ENCODE measurements at regions not wholly inside any gene's neighbourhood (a gene's known extent, or its start where the extent isn't known, plus 50 kb on each side); places are given as distances from the start of the nearest gene placed in this dataset.
"Not testable (repeated sequence)": the region's sequence is repeated elsewhere in the genome, so short reads cannot be mapped to it uniquely, and the experiment has no call there.

GRCh38 chr4:26050212-26050643 lies 136.2 kb downstream of the SMIM20 start:
- peaks cover 5% of the 10 kb centered on the region for H3K4me1 ChIP-seq (ENCODE audit: insufficient read depth, low read length)
- H3K9me3 ChIP-seq (ENCODE audit: insufficient read depth, low read depth, low read length) = no peaks in the 10 kb centered on the region
- H3K36me3 ChIP-seq (ENCODE audit: insufficient read depth, low read depth, low read length) = no peaks in the 10 kb centered on the region
- no peak overlapping the region for H3K27ac ChIP-seq (ENCODE audit: low read length)
- no peaks in the 10 kb centered on the region for H3K27me3 ChIP-seq (ENCODE audit: insufficient read depth, low read length)
- H3K9ac ChIP-seq (ENCODE audit: low read depth, low read length) = no peak overlapping the region
- no peak overlapping the region for H3K4me3 ChIP-seq (ENCODE audit: low read length)

GRCh38 chr4:26050671-26051070 lies 136.7 kb downstream of the SMIM20 start:
- no peak overlapping the region for H3K9ac ChIP-seq (ENCODE audit: low read depth, low read length)
- no peaks in the 10 kb centered on the region for H3K36me3 ChIP-seq (ENCODE audit: insufficient read depth, low read depth, low read length)
- no peaks in the 10 kb centered on the region for H3K9me3 ChIP-seq (ENCODE audit: insufficient read depth, low read depth, low read length)
- no peaks in the 10 kb centered on the region for H3K27me3 ChIP-seq (ENCODE audit: insufficient read depth, low read length)
- H3K4me3 ChIP-seq (ENCODE audit: low read length) = no peak overlapping the region
- H3K27ac ChIP-seq (ENCODE audit: low read length) = no peak overlapping the region
- peaks cover 5% of the 10 kb centered on the region for H3K4me1 ChIP-seq (ENCODE audit: insufficient read depth, low read length)

GRCh38 chr4:26051240-26051639 lies 137.2 kb downstream of the SMIM20 start:
- peaks cover 5% of the 10 kb centered on the region for H3K4me1 ChIP-seq (ENCODE audit: insufficient read depth, low read length)
- no peak overlapping the region for H3K27ac ChIP-seq (ENCODE audit: low read length)
- no peak overlapping the region for H3K4me3 ChIP-seq (ENCODE audit: low read length)
- H3K9me3 ChIP-seq (ENCODE audit: insufficient read depth, low read depth, low read length) = no peaks in the 10 kb centered on the region
- H3K27me3 ChIP-seq (ENCODE audit: insufficient read depth, low read length) = no peaks in the 10 kb centered on the region
- H3K9ac ChIP-seq (ENCODE audit: low read depth, low read length) = no peak overlapping the region
- no peaks in the 10 kb centered on the region for H3K36me3 ChIP-seq (ENCODE audit: insufficient read depth, low read depth, low read length)

- no peak overlapping the region for H3K4me3 ChIP-seq (ENCODE audit: low read length)
- no peak overlapping the region for H3K27ac ChIP-seq (ENCODE audit: low read length)
- H3K4me1 ChIP-seq (ENCODE audit: insufficient read depth, low read length) = peaks cover 5% of the 10 kb centered on the region
Observed at GRCh38 chr4:26052663-26053541, 138.9 kb downstream of the SMIM20 start.

GRCh38 chr4:26053761-26054160 lies 139.7 kb downstream of the SMIM20 start:
- H3K9ac ChIP-seq (ENCODE audit: low read depth, low read length) = no peak overlapping the region
- no peak overlapping the region for H3K27ac ChIP-seq (ENCODE audit: low read length)
- H3K36me3 ChIP-seq (ENCODE audit: insufficient read depth, low read depth, low read length) = no peaks in the 10 kb centered on the region
- no peaks in the 10 kb centered on the region for H3K9me3 ChIP-seq (ENCODE audit: insufficient read depth, low read depth, low read length)
- H3K4me1 ChIP-seq (ENCODE audit: insufficient read depth, low read length) = no peaks in the 10 kb centered on the region; the same call in 1 of the 2 replicates
- H3K27me3 ChIP-seq (ENCODE audit: insufficient read depth, low read length) = no peaks in the 10 kb centered on the region
- H3K4me3 ChIP-seq (ENCODE audit: low read length) = no peak overlapping the region

More at GRCh38 chr4:26052663-26053541, 138.9 kb downstream of the SMIM20 start:
- no peaks in the 10 kb centered on the region for H3K27me3 ChIP-seq (ENCODE audit: insufficient read depth, low read length)
- no peaks in the 10 kb centered on the region for H3K36me3 ChIP-seq (ENCODE audit: insufficient read depth, low read depth, low read length)
- no peaks in the 10 kb centered on the region for H3K9me3 ChIP-seq (ENCODE audit: insufficient read depth, low read depth, low read length)
- H3K9ac ChIP-seq (ENCODE audit: low read depth, low read length) = no peak overlapping the region

- Histone ChIP-seq H3K4me1 (ENCODE audit: insufficient read depth, low read length) (no peaks in the 10 kb centered on the region), H3K9ac (ENCODE audit: low read depth, low read length) (no peak overlapping the region), H3K27ac (ENCODE audit: low read length) (no peak overlapping the region)
Observed at GRCh38 chr4:26055855-26056254, 141.8 kb downstream of the SMIM20 start.

GRCh38 chr4:26056406-26056805 lies 142.4 kb downstream of the SMIM20 start:
- Histone ChIP-seq H3K9ac (ENCODE audit: low read depth, low read length) (no peak overlapping the region), H3K4me1 (ENCODE audit: insufficient read depth, low read length) (no peaks in the 10 kb centered on the region), H3K9me3 (ENCODE audit: insufficient read depth, low read depth, low read length) (no peaks in the 10 kb centered on the region), H3K36me3 (ENCODE audit: insufficient read depth, low read depth, low read length) (no peaks in the 10 kb centered on the region), H3K4me3 (ENCODE audit: low read length) (no peak overlapping the region), H3K27me3 (ENCODE audit: insufficient read depth, low read length) (no peaks in the 10 kb centered on the region), H3K27ac (ENCODE audit: low read length) (no peak overlapping the region)

More at GRCh38 chr4:26055855-26056254, 141.8 kb downstream of the SMIM20 start:
- no peaks in the 10 kb centered on the region for H3K9me3 ChIP-seq (ENCODE audit: insufficient read depth, low read depth, low read length)
- H3K36me3 ChIP-seq (ENCODE audit: insufficient read depth, low read depth, low read length) = no peaks in the 10 kb centered on the region
- no peak overlapping the region for H3K4me3 ChIP-seq (ENCODE audit: low read length)
- no peaks in the 10 kb centered on the region for H3K27me3 ChIP-seq (ENCODE audit: insufficient read depth, low read length)

- not testable (repeated sequence) for H3K9me3 ChIP-seq (ENCODE audit: insufficient read depth, low read depth, low read length); H3K36me3 ChIP-seq (ENCODE audit: insufficient read depth, low read depth, low read length); H3K4me1 ChIP-seq (ENCODE audit: insufficient read depth, low read length); H3K27me3 ChIP-seq (ENCODE audit: insufficient read depth, low read length); H3K9ac ChIP-seq (ENCODE audit: low read depth, low read length); H3K4me3 ChIP-seq (ENCODE audit: low read length); H3K27ac ChIP-seq (ENCODE audit: low read length)
Observed at GRCh38 chr4:26057839-26058238, 143.8 kb downstream of the SMIM20 start.

- no peaks in the 10 kb centered on the region for H3K27me3 ChIP-seq (ENCODE audit: insufficient read depth, low read length)
- H3K27ac ChIP-seq (ENCODE audit: low read length) = no peak overlapping the region
- H3K36me3 ChIP-seq (ENCODE audit: insufficient read depth, low read depth, low read length) = no peaks in the 10 kb centered on the region
- H3K4me3 ChIP-seq (ENCODE audit: low read length) = no peak overlapping the region
- no peaks in the 10 kb centered on the region for H3K4me1 ChIP-seq (ENCODE audit: insufficient read depth, low read length)
- no peaks in the 10 kb centered on the region for H3K9me3 ChIP-seq (ENCODE audit: insufficient read depth, low read depth, low read length)
- H3K9ac ChIP-seq (ENCODE audit: low read depth, low read length) = no peak overlapping the region
Observed at GRCh38 chr4:26058537-26058936, 144.5 kb downstream of the SMIM20 start.

GRCh38 chr4:26059391-26060154 lies 145.6 kb downstream of the SMIM20 start:
- Histone ChIP-seq H3K9me3 (ENCODE audit: insufficient read depth, low read depth, low read length) (no peaks in the 10 kb centered on the region), H3K27ac (ENCODE audit: low read length) (no peak overlapping the region), H3K36me3 (ENCODE audit: insufficient read depth, low read depth, low read length) (no peaks in the 10 kb centered on the region), H3K4me1 (ENCODE audit: insufficient read depth, low read length) (no peaks in the 10 kb centered on the region), H3K27me3 (ENCODE audit: insufficient read depth, low read length) (no peaks in the 10 kb centered on the region), H3K9ac (ENCODE audit: low read depth, low read length) (no peak overlapping the region), H3K4me3 (ENCODE audit: low read length) (no peak overlapping the region)

GRCh38 chr4:26060286-26060685 lies 146.3 kb downstream of the SMIM20 start:
- Histone ChIP-seq H3K4me3 (ENCODE audit: low read length) (no peak overlapping the region), H3K4me1 (ENCODE audit: insufficient read depth, low read length) (no peaks in the 10 kb centered on the region; the same call in 1 of the 2 replicates), H3K27me3 (ENCODE audit: insufficient read depth, low read length) (no peaks in the 10 kb centered on the region), H3K9ac (ENCODE audit: low read depth, low read length) (no peak overlapping the region), H3K27ac (ENCODE audit: low read length) (no peak overlapping the region), H3K36me3 (ENCODE audit: insufficient read depth, low read depth, low read length) (no peaks in the 10 kb centered on the region), H3K9me3 (ENCODE audit: insufficient read depth, low read depth, low read length) (no peaks in the 10 kb centered on the region)
